Thoracic aorta (tissue), 2 donors: ENCODE measurements at regions not wholly inside any gene's neighbourhood (a gene's known extent, or its start where the extent isn't known, plus 50 kb on each side); places are given as distances from the start of the nearest gene placed in this dataset.
"Not testable (repeated sequence)": the region's sequence is repeated elsewhere in the genome, so short reads cannot be mapped to it uniquely, and the experiment has no call there.

Experiments used
- ATAC-seq: fragments of 150-250 bp; one replicate; pipeline ENCODE4 v1.8.0; 2017; ENCODE audit warnings: low read depth; ENCODE audit not compliant: insufficient number of reproducible peaks, low FRiP score
- DNase-seq: peaks from one replicate; pipeline ENCODE4 v3.0.0-alpha.2; 2020; ENCODE audit warnings: low spot score
- H3K27ac ChIP-seq, 2 donors: fragments of 200-600 bp; sonication (generic); 1 replicate in 1 of 2; 2 replicates in 1 of 2; pipeline ENCODE4 v1.5.1; 2016; ENCODE audit warnings: mild to moderate bottlenecking in 2 of 2, moderate library complexity in 2 of 2
- H3K27me3 ChIP-seq: fragments of 200-600 bp; sonication (generic); replicated peaks from 2 replicates; pipeline ENCODE4 v1.6.0; 2016; ENCODE audit warnings: mild to moderate bottlenecking; ENCODE audit not compliant: insufficient read depth
- H3K36me3 ChIP-seq: fragments of 200-600 bp; sonication (generic); one replicate; pipeline ENCODE4 v1.5.1; 2016
- H3K4me1 ChIP-seq, 2 donors: fragments of 200-600 bp; sonication (generic); 1 replicate in 1 of 2; 2 replicates in 1 of 2; pipeline versions ENCODE4 v1.5.1 to v1.6.0; 2016; ENCODE audit warnings: low read depth in 2 of 2, mild to moderate bottlenecking in 1 of 2; ENCODE audit not compliant: control insufficient read depth in 1 of 2
- H3K4me3 ChIP-seq: fragments of 200-600 bp; sonication (generic); 2 replicates; pipeline ENCODE4 v1.5.1; 2016; ENCODE audit warnings: mild to moderate bottlenecking
- H3K9me3 ChIP-seq: fragments of 200-600 bp; sonication (generic); 2 replicates; pipeline ENCODE4 v1.5.1; 2016
- TF ChIP-seq, protein P1 (sequence below): fragments of 200-600 bp; sonication (generic); IDR thresholded peaks from one replicate; pipeline ENCODE4 v1.5.1; 2019; ENCODE audit warnings: antibody characterized with exemption

DNA sequence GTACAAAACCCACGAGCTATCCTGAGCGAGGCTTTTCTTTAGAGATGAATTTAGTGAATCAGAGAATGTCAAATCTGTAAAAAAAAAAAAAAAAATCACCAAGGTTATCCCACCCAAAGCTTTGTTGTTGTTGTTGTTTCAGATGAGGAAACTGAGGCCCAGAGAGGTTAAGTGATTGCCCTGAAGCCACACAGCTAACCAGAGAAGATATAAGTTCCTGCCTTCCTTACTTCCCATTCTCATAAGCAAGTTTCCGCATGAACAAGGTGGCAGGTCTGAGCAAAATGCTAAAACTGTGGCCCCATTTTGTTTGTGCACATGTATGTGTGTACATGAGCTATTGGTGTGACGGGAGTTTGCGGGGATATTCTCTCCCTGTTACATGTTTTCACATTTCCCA is 352.1 kb upstream of the ZFHX3 start:
- no peak for ATAC-seq
- TF ChIP-seq, protein P1, sequence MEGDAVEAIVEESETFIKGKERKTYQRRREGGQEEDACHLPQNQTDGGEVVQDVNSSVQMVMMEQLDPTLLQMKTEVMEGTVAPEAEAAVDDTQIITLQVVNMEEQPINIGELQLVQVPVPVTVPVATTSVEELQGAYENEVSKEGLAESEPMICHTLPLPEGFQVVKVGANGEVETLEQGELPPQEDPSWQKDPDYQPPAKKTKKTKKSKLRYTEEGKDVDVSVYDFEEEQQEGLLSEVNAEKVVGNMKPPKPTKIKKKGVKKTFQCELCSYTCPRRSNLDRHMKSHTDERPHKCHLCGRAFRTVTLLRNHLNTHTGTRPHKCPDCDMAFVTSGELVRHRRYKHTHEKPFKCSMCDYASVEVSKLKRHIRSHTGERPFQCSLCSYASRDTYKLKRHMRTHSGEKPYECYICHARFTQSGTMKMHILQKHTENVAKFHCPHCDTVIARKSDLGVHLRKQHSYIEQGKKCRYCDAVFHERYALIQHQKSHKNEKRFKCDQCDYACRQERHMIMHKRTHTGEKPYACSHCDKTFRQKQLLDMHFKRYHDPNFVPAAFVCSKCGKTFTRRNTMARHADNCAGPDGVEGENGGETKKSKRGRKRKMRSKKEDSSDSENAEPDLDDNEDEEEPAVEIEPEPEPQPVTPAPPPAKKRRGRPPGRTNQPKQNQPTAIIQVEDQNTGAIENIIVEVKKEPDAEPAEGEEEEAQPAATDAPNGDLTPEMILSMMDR: no peak

DNA sequence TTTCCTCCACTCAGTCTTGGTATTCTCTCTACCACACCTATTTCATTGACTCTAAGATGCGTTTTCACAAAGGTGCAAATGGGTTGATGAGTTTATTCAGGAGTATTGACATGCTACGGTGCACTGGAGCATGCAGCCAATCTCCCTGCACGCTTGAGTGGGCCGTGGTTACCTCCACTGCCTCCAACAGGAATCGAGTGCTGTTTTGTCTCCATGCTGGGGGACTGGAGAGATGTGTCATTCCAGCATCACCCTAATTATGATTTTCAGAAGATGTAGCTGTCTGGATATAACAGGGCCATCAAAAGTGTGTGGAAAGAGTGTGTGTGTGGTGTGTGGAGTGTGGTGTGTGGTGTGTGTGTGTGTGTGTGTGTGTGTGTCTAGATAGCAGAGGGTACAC is 351.6 kb upstream of the ZFHX3 start:
- ATAC-seq (no peak), DNase-seq (no peak)
- TF ChIP-seq, protein P1: no peak
- H3K9me3 ChIP-seq: no peaks in the 10 kb centered on the region
- H3K4me3 ChIP-seq: no peak overlapping the region
- no peaks in the 10 kb centered on the region for H3K4me1 ChIP-seq
- H3K27ac ChIP-seq: no peak overlapping the region
- no peaks in the 10 kb centered on the region for H3K36me3 ChIP-seq
- no peaks in the 10 kb centered on the region for H3K27me3 ChIP-seq

More for the DNA sequence above, 352.1 kb upstream of the ZFHX3 start:
- Histone ChIP-seq H3K27ac (no peak overlapping the region), H3K36me3 (no peaks in the 10 kb centered on the region), H3K9me3 (no peaks in the 10 kb centered on the region), H3K27me3 (no peaks in the 10 kb centered on the region), H3K4me3 (no peak overlapping the region), H3K4me1 (no peaks in the 10 kb centered on the region)
- DNase-seq: no peak

GRCh38 chr16:73398604-73399003 is 350.7 kb upstream of the ZFHX3 start:
- not testable (repeated sequence) for H3K27ac ChIP-seq, H3K4me1 ChIP-seq, ATAC-seq, H3K27me3 ChIP-seq, H3K9me3 ChIP-seq, H3K4me3 ChIP-seq, DNase-seq, H3K36me3 ChIP-seq

DNA sequence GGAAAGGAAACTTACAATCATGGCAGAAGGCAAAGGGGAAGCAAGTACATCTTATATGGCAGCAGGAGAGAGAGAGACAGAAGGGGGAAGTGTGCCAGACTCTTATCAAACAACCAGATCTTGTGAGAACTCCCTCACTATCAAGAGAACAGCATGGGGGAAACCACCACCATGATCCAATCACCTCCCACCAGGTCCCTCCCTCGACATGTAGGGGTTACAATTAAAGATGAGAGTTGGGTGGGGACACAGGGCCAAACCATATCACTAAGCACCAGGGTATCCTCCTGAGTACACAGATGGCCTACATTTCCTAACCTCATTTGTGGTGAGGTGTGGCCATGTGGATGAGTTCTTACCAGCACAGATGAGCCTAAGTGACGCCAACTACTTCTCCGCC is 348.6 kb upstream of the ZFHX3 start:
- TF ChIP-seq, protein P1: no peak
- H3K4me1 ChIP-seq: no peaks in the 10 kb centered on the region

GRCh38 chr16:73390936-73391335 is 343.0 kb upstream of the ZFHX3 start:
- Histone ChIP-seq H3K9me3 (no peaks in the 10 kb centered on the region), H3K27ac (no peak overlapping the region), H3K36me3 (no peaks in the 10 kb centered on the region), H3K4me1 (no peaks in the 10 kb centered on the region), H3K4me3 (no peak overlapping the region), H3K27me3 (no peaks in the 10 kb centered on the region)
- TF ChIP-seq, protein P1: no peak
- ATAC-seq (no peak), DNase-seq (no peak)

More for the DNA sequence above, 348.6 kb upstream of the ZFHX3 start:
- DNase-seq (no peak), ATAC-seq (no peak)
- Histone ChIP-seq H3K27me3 (no peaks in the 10 kb centered on the region), H3K36me3 (no peaks in the 10 kb centered on the region), H3K27ac (no peak overlapping the region), H3K9me3 (no peaks in the 10 kb centered on the region), H3K4me3 (no peak overlapping the region)

- DNase-seq (no peak), ATAC-seq (no peak)
- Histone ChIP-seq H3K27me3 (no peaks in the 10 kb centered on the region), H3K36me3 (no peaks in the 10 kb centered on the region), H3K4me3 (no peak overlapping the region), H3K27ac (no peak overlapping the region), H3K9me3 (no peaks in the 10 kb centered on the region), H3K4me1 (no peaks in the 10 kb centered on the region)
- TF ChIP-seq, protein P1: no peak
Measured at GRCh38 chr16:73390491-73390890, 342.6 kb upstream of the ZFHX3 start.
